Common myeloid progenitor, CD34-positive (primary cell): ENCODE measurements at regions not wholly inside any gene's neighbourhood (a gene's known extent, or its start where the extent isn't known, plus 50 kb on each side); places are given as distances from the start of the nearest gene placed in this dataset.

Experiments
- CTCF ChIA-PET: fragments of 350-600 bp; sonication (Branson Sonifier 250); formaldehyde crosslinking; loops from one replicate; lab custom pipeline; 2021; ENCODE audit warnings: antibody characterized with exemption; lab: Charles Lee
- POLR2A ChIA-PET: fragments of 350-600 bp; sonication (Branson Sonifier 250); formaldehyde crosslinking; loops from one replicate; lab custom pipeline; 2021; ENCODE audit warnings: antibody characterized with exemption; lab: Charles Lee
- DNase-seq, 3 donors: peaks; one replicate each; pipeline versions ENCODE4 v3.0.0 to v3.0.0-alpha.2; 2013
- H3K27ac ChIP-seq, 2 experiments: 1 replicate in 1 of 2; 2 replicates in 1 of 2; pipeline ENCODE4 v1.7.0; 2013; ENCODE audit warnings: inconsistent platforms in 2 of 2, low read length in 2 of 2, mild to moderate bottlenecking in 2 of 2, low read depth in 1 of 2, moderate library complexity in 1 of 2; ENCODE audit not compliant: severe bottlenecking in 2 of 2, insufficient read depth in 1 of 2, poor library complexity in 1 of 2
- H3K27me3 ChIP-seq, 5 experiments: replicated peaks in 2 of 5; 1 replicate in 3 of 5; 2 replicates in 2 of 5; pipeline versions ENCODE4 v1.6.1 to v1.7.0; 2013; ENCODE audit warnings: low read length in 4 of 5, mild to moderate bottlenecking in 2 of 5, moderate library complexity in 2 of 5, inconsistent platforms in 1 of 5; ENCODE audit not compliant: insufficient read depth in 5 of 5, control insufficient read depth in 4 of 5
- H3K36me3 ChIP-seq, 4 experiments: 1 replicate in 2 of 4; 2 replicates in 2 of 4; pipeline versions ENCODE4 v1.6.1 to v1.7.0; 2013; ENCODE audit warnings: low read length in 3 of 4, control low read depth in 1 of 4, mild to moderate bottlenecking in 1 of 4; ENCODE audit not compliant: control insufficient read depth in 4 of 4, insufficient read depth in 4 of 4
- H3K4me1 ChIP-seq, 4 experiments: 1 replicate in 3 of 4; 2 replicates in 1 of 4; pipeline versions ENCODE4 v1.6.1 to v1.7.1; 2013; ENCODE audit warnings: low read length in 3 of 4, mild to moderate bottlenecking in 3 of 4, control low read depth in 1 of 4, inconsistent platforms in 1 of 4, moderate library complexity in 1 of 4; ENCODE audit not compliant: control insufficient read depth in 4 of 4, insufficient read depth in 4 of 4; ENCODE audit errors: control extremely low read depth in 1 of 4
- H3K4me3 ChIP-seq, 7 experiments: 1 replicate in 4 of 7; 2 replicates in 3 of 7; pipeline versions ENCODE4 v1.5.1 to v1.7.0; 2013; ENCODE audit warnings: mild to moderate bottlenecking in 7 of 7, low read length in 6 of 7, moderate library complexity in 6 of 7, inconsistent platforms in 2 of 7, low read depth in 2 of 7, control low read depth in 1 of 7; ENCODE audit not compliant: insufficient read depth in 4 of 7, control insufficient read depth in 1 of 7; ENCODE audit errors: extremely low read depth in 1 of 7
- H3K9me3 ChIP-seq, 5 experiments: 1 replicate in 4 of 5; 2 replicates in 1 of 5; pipeline versions ENCODE4 v1.6.1 to v1.7.1; 2013; ENCODE audit warnings: low read length in 4 of 5, mild to moderate bottlenecking in 2 of 5, inconsistent platforms in 1 of 5, low read depth in 1 of 5, moderate library complexity in 1 of 5; ENCODE audit not compliant: control insufficient read depth in 4 of 5, insufficient read depth in 2 of 5; ENCODE audit errors: control extremely low read depth in 1 of 5
- WGBS: methylation state at CpG from one replicate; pipeline ENCODE4 v1.1.5; 2013; ENCODE audit not compliant: insufficient coverage; 5-methylcytosine and 5-hydroxymethylcytosine counted together

GRCh38 chr3:26838026-26838425 lies 215.5 kb downstream of the LRRC3B start:
- no peak overlapping the region for H3K27ac ChIP-seq
- no peaks in the 10 kb centered on the region for H3K27me3 ChIP-seq
- CTCF ChIA-PET, result no interaction called here
- no peak for DNase-seq
- no peaks in the 10 kb centered on the region for H3K4me1 ChIP-seq
- 89% methylated on average over 1 of the region's 4 CpGs for WGBS
- POLR2A ChIA-PET, result no interaction called here
- no peak overlapping the region for H3K4me3 ChIP-seq
- H3K36me3 ChIP-seq, result no peaks in the 10 kb centered on the region
- H3K9me3 ChIP-seq, result no peaks in the 10 kb centered on the region

GRCh38 chr3:26839001-26839400 lies 216.4 kb downstream of the LRRC3B start:
- Histone ChIP-seq H3K27me3 (no peaks in the 10 kb centered on the region), H3K4me3 (no peak overlapping the region), H3K36me3 (no peaks in the 10 kb centered on the region), H3K4me1 (no peaks in the 10 kb centered on the region), H3K27ac (no peak overlapping the region), H3K9me3 (no peaks in the 10 kb centered on the region)
- no CpG with 5 or more reads among the region's 1 CpG for WGBS
- ChIA-PET CTCF (no interaction called here), POLR2A (no interaction called here)
- DNase-seq, result no peak

GRCh38 chr3:26840272-26840870 lies 217.8 kb downstream of the LRRC3B start:
- Histone ChIP-seq H3K9me3 (no peaks in the 10 kb centered on the region), H3K4me1 (no peaks in the 10 kb centered on the region), H3K4me3 (no peak overlapping the region), H3K27ac (no peak overlapping the region), H3K36me3 (no peaks in the 10 kb centered on the region), H3K27me3 (no peaks in the 10 kb centered on the region)
- no peak for DNase-seq
- CTCF ChIA-PET, result no interaction called here
- POLR2A ChIA-PET, result no interaction called here
- 86% methylated on average over 1 of the region's 1 CpG for WGBS

- POLR2A ChIA-PET, result no interaction called here
- WGBS, result 90% methylated on average over 2 of the region's 3 CpGs
- CTCF ChIA-PET, result no interaction called here
Observed at GRCh38 chr3:26845194-26845593, 222.6 kb downstream of the LRRC3B start.

GRCh38 chr3:26847680-26848079 lies 225.1 kb downstream of the LRRC3B start:
- Histone ChIP-seq H3K9me3 (no peaks in the 10 kb centered on the region), H3K36me3 (no peaks in the 10 kb centered on the region), H3K4me3 (no peak overlapping the region), H3K27me3 (no peaks in the 10 kb centered on the region), H3K4me1 (no peaks in the 10 kb centered on the region), H3K27ac (no peak overlapping the region)
- DNase-seq, result no peak
- CTCF ChIA-PET, result no interaction called here
- POLR2A ChIA-PET, result no interaction called here

More at GRCh38 chr3:26845194-26845593, 222.6 kb downstream of the LRRC3B start:
- no peak for DNase-seq
- no peaks in the 10 kb centered on the region for H3K9me3 ChIP-seq
- no peaks in the 10 kb centered on the region for H3K4me1 ChIP-seq
- H3K27ac ChIP-seq, result no peak overlapping the region
- H3K36me3 ChIP-seq, result no peaks in the 10 kb centered on the region
- no peaks in the 10 kb centered on the region for H3K27me3 ChIP-seq
- no peak overlapping the region for H3K4me3 ChIP-seq

GRCh38 chr3:26894443-26894842 lies 271.9 kb downstream of the LRRC3B start:
- POLR2A ChIA-PET, result no interaction called here
- no peaks in the 10 kb centered on the region for H3K36me3 ChIP-seq

GRCh38 chr3:26915208-26915607 lies 292.6 kb downstream of the LRRC3B start:
- H3K4me3 ChIP-seq, result no peak overlapping the region
- H3K4me1 ChIP-seq, result peaks cover 0 to 2% (median 0%) of the 10 kb centered on the region in 4 experiments
- no peaks in the 10 kb centered on the region for H3K27me3 ChIP-seq
- ChIA-PET POLR2A (no interaction called here), CTCF (no interaction called here)
- H3K27ac ChIP-seq, result no peak overlapping the region
- H3K36me3 ChIP-seq, result no peaks in the 10 kb centered on the region
- peak in 1 of 3 donors; percentile 0 for DNase-seq
- no peaks in the 10 kb centered on the region for H3K9me3 ChIP-seq

More at GRCh38 chr3:26894443-26894842, 271.9 kb downstream of the LRRC3B start:
- CTCF ChIA-PET, result no interaction called here
- Histone ChIP-seq H3K27me3 (no peaks in the 10 kb centered on the region), H3K4me3 (no peak overlapping the region), H3K9me3 (peaks cover 0 to 1% (median 0%) of the 10 kb centered on the region in 5 experiments), H3K4me1 (no peaks in the 10 kb centered on the region), H3K27ac (no peak overlapping the region)
- DNase-seq, result no peak
- WGBS, result 100% methylated on average over 1 of the region's 3 CpGs
